Peyer's patch (tissue), 4 donors: ENCODE measurements at regions not wholly inside any gene's neighbourhood (a gene's known extent, or its start where the extent isn't known, plus 50 kb on each side); places are given as distances from the start of the nearest gene placed in this dataset.
"Not testable (repeated sequence)": the region's sequence is repeated elsewhere in the genome, so short reads cannot be mapped to it uniquely, and the experiment has no call there.

Experiments
- DNase-seq, 3 donors: peaks; one replicate each; pipeline ENCODE4 v3.0.0-alpha.2; 2017 to 2019
- H3K27ac ChIP-seq, 4 donors: fragments of 200-600 bp; sonication (generic); one replicate each; pipeline ENCODE4 v1.5.1; 2016 to 2019
- H3K27me3 ChIP-seq, 2 donors: fragments of 200-600 bp; sonication (generic); one replicate each; pipeline ENCODE4 v1.5.1; 2019
- H3K36me3 ChIP-seq, 3 donors: fragments of 200-600 bp; sonication (generic); one replicate each; pipeline ENCODE4 v1.5.1; 2016 to 2019
- H3K4me1 ChIP-seq, 4 donors: fragments of 200-600 bp; sonication (generic); one replicate each; pipeline ENCODE4 v1.5.1; 2016 to 2019
- H3K4me3 ChIP-seq, 4 donors: fragments of 200-600 bp; sonication (generic); 1 replicate in 3 of 4; 2 replicates in 1 of 4; pipeline ENCODE4 v1.5.1; 2016 to 2019; ENCODE audit warnings: mild to moderate bottlenecking in 1 of 4
- H3K9me3 ChIP-seq, 4 donors: fragments of 200-600 bp; sonication (generic); one replicate each; pipeline ENCODE4 v1.5.1; 2016 to 2019; ENCODE audit warnings: mild to moderate bottlenecking in 1 of 4
- CTCF ChIP-seq, 6 experiments: fragments of 450-650 bp in 4 of 6; fragments of 200-600 bp in 2 of 6; sonication (generic) in 1 of 6; IDR thresholded peaks; one replicate each; pipeline ENCODE4 v1.5.1; 2017 to 2019; ENCODE audit warnings: antibody characterized with exemption in 6 of 6, mild to moderate bottlenecking in 3 of 6, moderate library complexity in 1 of 6
- POLR2A ChIP-seq, 2 donors: fragments of 450-650 bp; IDR thresholded peaks; one replicate each; pipeline ENCODE4 v1.5.1; 2017; ENCODE audit warnings: antibody characterized with exemption in 2 of 2, mild to moderate bottlenecking in 2 of 2, moderate library complexity in 2 of 2

DNA sequence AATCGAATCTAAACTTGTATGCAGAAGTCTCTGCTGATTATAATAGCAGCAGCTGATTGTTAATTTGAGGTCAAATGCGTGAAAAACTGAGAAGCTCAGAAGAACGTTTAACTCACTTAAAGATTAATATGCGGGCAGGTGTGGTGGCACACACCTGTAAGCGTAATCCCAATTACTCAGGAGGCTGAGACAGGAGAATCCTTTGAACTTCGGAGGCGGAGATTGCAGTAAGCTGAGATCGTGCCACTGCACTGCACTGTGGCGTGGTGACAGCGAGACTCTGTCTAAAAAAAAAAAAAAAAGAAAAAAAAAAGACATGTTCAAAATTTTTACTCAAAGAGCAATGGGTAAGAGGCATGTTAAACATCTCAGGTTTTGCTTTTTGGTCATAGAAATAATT, 1370.8 kb downstream of the GRIK2 start:
- Histone ChIP-seq H3K27ac (no peak overlapping the region), H3K36me3 (no peaks in the 10 kb centered on the region), H3K27me3 (no peaks in the 10 kb centered on the region), H3K9me3 (peaks cover 0 to 4% (median 0%) of the 10 kb centered on the region in 4 donors), H3K4me1 (no peaks in the 10 kb centered on the region), H3K4me3 (no peak overlapping the region)
- no peak for TF ChIP-seq CTCF (IDR thresholded peaks at IDR 0.05)
- no peak for TF ChIP-seq POLR2A (IDR thresholded peaks at IDR 0.05)
- no peak for DNase-seq

DNA sequence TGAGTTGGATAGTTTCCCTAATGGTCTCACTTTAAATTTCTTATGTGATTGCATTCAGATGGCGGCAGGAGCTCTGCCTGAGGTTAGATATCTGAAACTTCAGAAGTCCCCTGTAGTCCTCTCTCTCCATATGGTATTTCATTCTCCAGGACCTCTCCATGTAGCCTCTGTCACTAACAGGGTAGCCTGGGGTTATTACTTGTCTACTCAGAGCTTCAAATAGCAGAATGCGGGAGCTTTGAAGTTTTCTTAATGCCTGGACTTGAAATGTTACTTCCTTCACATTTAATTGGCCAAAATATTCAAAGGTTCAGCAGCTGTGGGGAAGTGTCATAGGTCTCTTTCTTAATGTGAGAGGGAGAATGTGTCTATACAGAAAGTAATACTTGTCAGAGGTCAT, 1370.4 kb downstream of the GRIK2 start:
- no peak for TF ChIP-seq POLR2A (IDR thresholded peaks at IDR 0.05)
- TF ChIP-seq CTCF (IDR thresholded peaks at IDR 0.05), result no peak
- H3K27me3 ChIP-seq, result no peaks in the 10 kb centered on the region
- peaks cover 0 to under 1% (median 0%) of the 10 kb centered on the region in 4 donors for H3K9me3 ChIP-seq
- H3K27ac ChIP-seq, result no peak overlapping the region
- H3K4me1 ChIP-seq, result no peaks in the 10 kb centered on the region
- H3K36me3 ChIP-seq, result no peaks in the 10 kb centered on the region
- no peak for DNase-seq
- H3K4me3 ChIP-seq, result no peak overlapping the region

DNA sequence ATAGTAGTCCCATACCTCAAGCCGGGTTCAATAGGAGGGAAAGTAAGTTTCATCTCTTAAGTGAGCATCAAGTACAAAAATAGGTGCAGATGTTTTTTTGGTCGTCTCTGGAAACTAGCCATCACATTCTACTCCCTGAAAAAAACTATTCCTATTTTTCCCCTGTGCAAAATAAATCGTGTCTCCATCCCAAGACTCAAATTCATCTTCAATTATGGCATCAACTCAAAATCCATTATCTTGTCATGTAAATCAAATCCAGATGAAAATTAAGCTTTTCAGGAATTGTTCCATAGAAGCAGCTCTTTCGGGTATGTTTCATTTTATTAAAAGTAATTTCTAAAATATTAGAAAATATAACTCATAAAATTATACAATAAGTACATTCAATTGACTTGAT, 1368.4 kb downstream of the GRIK2 start:
- Histone ChIP-seq H3K4me3 (no peak overlapping the region), H3K36me3 (no peaks in the 10 kb centered on the region), H3K27me3 (no peaks in the 10 kb centered on the region), H3K4me1 (no peaks in the 10 kb centered on the region), H3K27ac (no peak overlapping the region), H3K9me3 (no peaks in the 10 kb centered on the region)
- TF ChIP-seq CTCF (IDR thresholded peaks at IDR 0.05) (no peak), POLR2A (IDR thresholded peaks at IDR 0.05) (no peak)
- DNase-seq, result no peak

DNA sequence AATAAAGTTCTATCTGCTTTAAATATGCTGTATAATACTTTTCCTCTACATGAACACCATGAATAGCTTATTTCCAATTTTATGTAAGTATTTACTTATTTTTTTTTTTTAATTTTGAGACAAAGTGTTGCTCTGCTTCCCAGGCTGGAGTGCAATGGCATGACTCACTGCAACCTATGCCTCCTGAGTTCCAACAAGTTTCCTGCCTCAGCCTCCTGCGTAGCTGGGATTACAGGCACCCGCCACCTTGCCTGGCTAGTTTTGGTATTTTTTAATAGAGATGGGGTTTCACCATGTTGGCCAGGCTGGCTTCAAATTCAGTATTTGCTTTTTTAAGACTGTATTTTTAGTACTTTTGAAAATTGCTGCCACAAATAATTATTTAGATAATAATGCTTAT, 1365.9 kb downstream of the GRIK2 start:
- Histone ChIP-seq H3K4me3 (no peak overlapping the region), H3K27me3 (no peaks in the 10 kb centered on the region), H3K9me3 (no peaks in the 10 kb centered on the region), H3K36me3 (no peaks in the 10 kb centered on the region), H3K27ac (no peak overlapping the region), H3K4me1 (no peaks in the 10 kb centered on the region)
- DNase-seq, result no peak
- TF ChIP-seq CTCF (IDR thresholded peaks at IDR 0.05) (no peak), POLR2A (IDR thresholded peaks at IDR 0.05) (no peak)

- H3K9me3 ChIP-seq, H3K27me3 ChIP-seq, H3K4me1 ChIP-seq, DNase-seq, H3K27ac ChIP-seq, H3K4me3 ChIP-seq, H3K36me3 ChIP-seq: not testable (repeated sequence)
Measured at GRCh38 chr6:102758536-102758935, 1365.0 kb downstream of the GRIK2 start.

DNA sequence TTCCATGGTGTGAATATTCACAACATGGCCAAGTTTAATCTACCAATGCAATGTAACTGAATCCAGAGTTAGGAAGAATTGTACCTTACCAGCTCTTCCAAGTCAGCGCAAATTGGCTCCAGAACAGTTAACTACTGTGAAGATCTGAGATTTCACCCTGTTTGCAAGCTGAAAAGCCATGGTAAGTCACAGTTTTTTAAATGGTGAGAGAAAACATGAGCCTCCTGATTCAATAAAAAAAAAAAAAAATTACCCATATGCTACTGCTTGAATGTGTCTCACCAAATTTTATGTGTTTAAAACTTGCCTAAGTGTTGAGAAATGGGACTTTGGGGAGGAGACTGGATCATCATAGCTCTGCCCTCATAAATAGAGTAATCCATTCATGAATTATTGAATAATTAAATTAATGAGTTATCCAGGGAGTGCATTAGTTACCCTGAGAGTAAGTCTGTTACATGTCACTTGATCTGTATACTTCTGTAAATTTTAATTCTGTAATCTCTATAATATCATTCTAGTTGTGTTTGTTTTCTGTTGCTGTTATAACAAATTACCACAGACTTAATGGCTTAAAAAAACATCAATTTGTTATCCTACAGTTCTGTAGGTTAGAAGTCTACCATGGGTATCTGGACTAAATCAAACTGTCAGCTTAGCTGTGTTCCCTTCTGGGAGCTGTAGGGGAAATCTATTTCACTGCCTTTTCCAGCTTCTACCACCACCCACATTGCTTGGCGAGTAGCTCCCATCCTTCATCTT, 1355.9 kb downstream of the GRIK2 start:
- TF ChIP-seq POLR2A (IDR thresholded peaks at IDR 0.05), result no peak
- TF ChIP-seq CTCF (IDR thresholded peaks at IDR 0.05), result no peak
- no peaks in the 10 kb centered on the region for H3K4me1 ChIP-seq
- no peak overlapping the region for H3K27ac ChIP-seq

More for the DNA sequence above, 1355.9 kb downstream of the GRIK2 start:
- Histone ChIP-seq H3K4me3 (no peak overlapping the region), H3K36me3 (no peaks in the 10 kb centered on the region), H3K9me3 (no peaks in the 10 kb centered on the region), H3K27me3 (no peaks in the 10 kb centered on the region)
- DNase-seq, result no peak
